ENCODE measurements at regions not wholly inside any gene's neighbourhood (a gene's known extent, or its start where the extent isn't known, plus 50 kb on each side); places are given as distances from the start of the nearest gene placed in this dataset.

DNA sequence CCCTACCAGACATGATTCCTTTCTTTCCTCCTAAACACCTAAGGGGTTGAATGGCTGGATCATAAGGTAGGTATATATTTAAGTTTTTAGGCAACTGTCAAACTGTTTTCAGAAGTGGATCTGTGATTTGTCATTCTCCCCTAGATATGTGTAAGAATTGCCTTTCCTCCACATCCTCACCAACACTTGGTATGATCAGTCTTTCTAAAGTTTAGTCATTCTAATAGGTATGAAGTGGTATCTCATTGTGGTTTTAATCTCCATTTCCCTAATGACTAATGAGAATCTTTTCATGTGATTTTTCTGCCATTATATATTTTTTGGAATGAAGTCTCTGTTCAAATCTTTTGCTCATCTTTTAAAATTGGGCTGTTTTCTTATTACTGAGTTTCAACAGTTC, 122.1 kb downstream of the TFCP2L1 start:
- TF ChIP-seq, protein P1, sequence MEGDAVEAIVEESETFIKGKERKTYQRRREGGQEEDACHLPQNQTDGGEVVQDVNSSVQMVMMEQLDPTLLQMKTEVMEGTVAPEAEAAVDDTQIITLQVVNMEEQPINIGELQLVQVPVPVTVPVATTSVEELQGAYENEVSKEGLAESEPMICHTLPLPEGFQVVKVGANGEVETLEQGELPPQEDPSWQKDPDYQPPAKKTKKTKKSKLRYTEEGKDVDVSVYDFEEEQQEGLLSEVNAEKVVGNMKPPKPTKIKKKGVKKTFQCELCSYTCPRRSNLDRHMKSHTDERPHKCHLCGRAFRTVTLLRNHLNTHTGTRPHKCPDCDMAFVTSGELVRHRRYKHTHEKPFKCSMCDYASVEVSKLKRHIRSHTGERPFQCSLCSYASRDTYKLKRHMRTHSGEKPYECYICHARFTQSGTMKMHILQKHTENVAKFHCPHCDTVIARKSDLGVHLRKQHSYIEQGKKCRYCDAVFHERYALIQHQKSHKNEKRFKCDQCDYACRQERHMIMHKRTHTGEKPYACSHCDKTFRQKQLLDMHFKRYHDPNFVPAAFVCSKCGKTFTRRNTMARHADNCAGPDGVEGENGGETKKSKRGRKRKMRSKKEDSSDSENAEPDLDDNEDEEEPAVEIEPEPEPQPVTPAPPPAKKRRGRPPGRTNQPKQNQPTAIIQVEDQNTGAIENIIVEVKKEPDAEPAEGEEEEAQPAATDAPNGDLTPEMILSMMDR (IDR thresholded peaks at IDR 0.05), result no peak
- TF ChIP-seq POLR2A (IDR thresholded peaks at IDR 0.05) (no peak), EP300 (IDR thresholded peaks at IDR 0.05) (no peak)

Measured in ovary (tissue), 3 donors.